ENCODE measurements at regions not wholly inside any gene's neighbourhood (a gene's known extent, or its start where the extent isn't known, plus 50 kb on each side); places are given as distances from the start of the nearest gene placed in this dataset.

DNA sequence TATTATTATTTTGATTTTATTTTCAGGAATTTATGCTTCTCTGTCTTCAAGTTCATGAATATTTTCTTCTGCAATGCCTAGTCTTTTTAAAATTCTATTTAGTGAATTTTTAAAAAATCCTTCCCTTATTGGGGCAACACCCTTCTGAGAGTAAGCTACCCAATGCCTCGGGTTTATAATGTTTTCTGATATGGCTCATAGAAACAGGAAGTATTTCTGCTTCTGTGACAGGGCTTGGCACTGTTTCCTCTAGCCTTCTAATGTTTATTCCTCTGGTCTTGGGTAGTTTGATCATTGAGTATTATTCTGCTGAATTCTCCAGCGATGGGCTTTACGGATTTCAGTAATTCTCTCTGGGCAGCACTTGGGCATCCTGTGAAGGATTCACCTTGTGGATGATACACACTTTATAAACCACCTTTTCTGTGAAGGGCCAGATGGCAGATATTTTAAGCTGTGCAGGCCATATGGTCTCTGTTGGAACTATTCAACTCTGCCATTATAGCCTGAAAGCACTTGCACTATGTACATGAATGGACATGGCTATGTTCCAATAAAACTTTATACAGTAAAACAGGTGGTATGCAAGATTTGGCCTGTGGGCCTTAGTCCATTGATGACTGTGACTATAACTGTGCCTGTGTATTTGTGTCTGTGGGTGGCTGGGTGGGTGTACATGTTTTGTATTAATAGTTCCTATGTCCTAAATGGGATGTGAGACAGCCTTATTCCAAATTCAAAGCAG lies 95.9 kb upstream of the FAT1 start (continued):
- TF ChIP-seq BCL11A (IDR thresholded peaks at IDR 0.05; ENCODE audit: low read depth in 2 of 2, low read length in 2 of 2) (no peak), CHD1 (IDR thresholded peaks at IDR 0.05; ENCODE audit: low read depth, low read length) (no peak), KDM1A (IDR thresholded peaks at IDR 0.05; ENCODE audit: borderline replicate concordance, low read length) (no peak), GABPA (IDR thresholded peaks at IDR 0.05; ENCODE audit: borderline replicate concordance, insufficient read depth, low read length) (no peak)

Data from H1 (cell line).